GM19372 (cell line): ENCODE measurements at regions not wholly inside any gene's neighbourhood (a gene's known extent, or its start where the extent isn't known, plus 50 kb on each side); places are given as distances from the start of the nearest gene placed in this dataset.

Experiments
- ATAC-seq: cut with Tn5 transposase; IDR thresholded peaks from one replicate; pipeline ENCODE4 v1.9.1; 2021; ENCODE audit warnings: mild to moderate bottlenecking, low read depth, moderate library complexity; ENCODE audit not compliant: unreplicated experiment

GRCh38 chr6:125489579-125490285 lies 188.0 kb upstream of the HDDC2 start:
- no peak for ATAC-seq

- ATAC-seq: no peak
These were observed 190.3 kb upstream of the HDDC2 start for GRCh38 chr6:125491860-125492618.

GRCh38 chr6:125498606-125499005 lies 196.8 kb upstream of the HDDC2 start:
- no peak for ATAC-seq

- no peak for ATAC-seq
These were observed 197.8 kb upstream of the HDDC2 start for GRCh38 chr6:125499535-125499934.

GRCh38 chr6:125503181-125503580 lies 201.4 kb upstream of the HDDC2 start:
- no peak for ATAC-seq

GRCh38 chr6:125507987-125508655 lies 206.4 kb upstream of the HDDC2 start:
- ATAC-seq: no peak

GRCh38 chr6:125508793-125509192 lies 207.0 kb upstream of the HDDC2 start:
- no peak for ATAC-seq

- ATAC-seq: no peak
These were observed 207.7 kb upstream of the HDDC2 start for GRCh38 chr6:125509477-125509876.

GRCh38 chr6:125510405-125510804 lies 208.6 kb upstream of the HDDC2 start:
- ATAC-seq: no peak

- ATAC-seq: no peak
These were observed 210.1 kb upstream of the HDDC2 start for GRCh38 chr6:125511809-125512396.

- ATAC-seq: peak; percentile 87
These were observed 210.9 kb upstream of the HDDC2 start for GRCh38 chr6:125512621-125513020.

- ATAC-seq: no peak
These were observed 212.2 kb upstream of the HDDC2 start for GRCh38 chr6:125513978-125514377.

- no peak for ATAC-seq
These were observed 214.9 kb upstream of the HDDC2 start for GRCh38 chr6:125516644-125517043.

GRCh38 chr6:125519367-125519766 lies 217.6 kb upstream of the HDDC2 start:
- ATAC-seq: no peak

- no peak for ATAC-seq
These were observed 222.6 kb upstream of the HDDC2 start for GRCh38 chr6:125524356-125524755.

- no peak for ATAC-seq
These were observed 223.3 kb upstream of the HEY2 start for GRCh38 chr6:125526007-125526720.

- ATAC-seq: no peak
These were observed 220.8 kb upstream of the HEY2 start for GRCh38 chr6:125528621-125529041.

- no peak for ATAC-seq
These were observed 220.4 kb upstream of the HEY2 start for GRCh38 chr6:125529061-125529460.

- no peak for ATAC-seq
These were observed 215.6 kb upstream of the HEY2 start for GRCh38 chr6:125533710-125534397.
